ENCODE measurements at regions not wholly inside any gene's neighbourhood (a gene's known extent, or its start where the extent isn't known, plus 50 kb on each side); places are given as distances from the start of the nearest gene placed in this dataset.

GRCh38 chr2:225207043-225207442 is 164.8 kb upstream of the DOCK10 start:
- TF ChIP-seq CTCF (IDR thresholded peaks at IDR 0.05) (no peak), EP300 (IDR thresholded peaks at IDR 0.05) (no peak), POLR2A (IDR thresholded peaks at IDR 0.05) (no peak)
- Histone ChIP-seq H3K36me3 (no peaks in the 10 kb centered on the region), H3K9me3 (no peaks in the 10 kb centered on the region), H3K4me1 (ENCODE audit: insufficient read depth) (no peaks in the 10 kb centered on the region), H3K4me3 (no peak overlapping the region), H3K27ac (no peak overlapping the region), H3K27me3 (no peaks in the 10 kb centered on the region)
- no peak for DNase-seq
- WGBS, 3 donors, result 47 to 61% (median 53%) methylated on average over 1 of the region's 1 CpG
- intact Hi-C loops (cut with DNase I), result no loop called here

- H3K36me3 ChIP-seq, result no peaks in the 10 kb centered on the region
- no peaks in the 10 kb centered on the region for H3K9me3 ChIP-seq
- no peak overlapping the region for H3K27ac ChIP-seq
- no peaks in the 10 kb centered on the region for H3K27me3 ChIP-seq
- TF ChIP-seq POLR2A (IDR thresholded peaks at IDR 0.05), result no peak
- TF ChIP-seq EP300 (IDR thresholded peaks at IDR 0.05), result no peak
- no peak for TF ChIP-seq CTCF (IDR thresholded peaks at IDR 0.05)
- H3K4me1 ChIP-seq (ENCODE audit: insufficient read depth), result no peaks in the 10 kb centered on the region
- H3K4me3 ChIP-seq, result no peak overlapping the region
- no peak for DNase-seq
- intact Hi-C loops (cut with DNase I), result no loop called here
- 84 to 93% (median 89%) methylated on average over 1 of the region's 1 CpG for WGBS, 3 donors
Observed at GRCh38 chr2:225196579-225196978, 154.3 kb upstream of the DOCK10 start.

- TF ChIP-seq POLR2A (IDR thresholded peaks at IDR 0.05) (no peak), EP300 (IDR thresholded peaks at IDR 0.05) (no peak), CTCF (IDR thresholded peaks at IDR 0.05) (no peak)
- H3K9me3 ChIP-seq, result no peaks in the 10 kb centered on the region
- H3K27me3 ChIP-seq, result no peaks in the 10 kb centered on the region
- no peaks in the 10 kb centered on the region for H3K4me1 ChIP-seq (ENCODE audit: insufficient read depth)
- no peak overlapping the region for H3K27ac ChIP-seq
- H3K36me3 ChIP-seq, result no peaks in the 10 kb centered on the region
- DNase-seq, result no peak
- intact Hi-C loops (cut with DNase I), result no loop called here
- WGBS, 3 donors, result 72 to 86% (median 75%) methylated on average over 3 of the region's 3 CpGs
- H3K4me3 ChIP-seq, result no peak overlapping the region
Observed at GRCh38 chr2:225192869-225193268, 150.6 kb upstream of the DOCK10 start.

GRCh38 chr2:225190987-225191386 is 148.7 kb upstream of the DOCK10 start:
- Histone ChIP-seq H3K4me1 (ENCODE audit: insufficient read depth) (no peaks in the 10 kb centered on the region), H3K4me3 (no peak overlapping the region), H3K27me3 (no peaks in the 10 kb centered on the region), H3K9me3 (no peaks in the 10 kb centered on the region), H3K36me3 (no peaks in the 10 kb centered on the region), H3K27ac (no peak overlapping the region)
- intact Hi-C loops (cut with DNase I), result no loop called here
- no peak for TF ChIP-seq CTCF (IDR thresholded peaks at IDR 0.05)
- TF ChIP-seq EP300 (IDR thresholded peaks at IDR 0.05), result no peak
- no peak for TF ChIP-seq POLR2A (IDR thresholded peaks at IDR 0.05)
- DNase-seq, result no peak
- WGBS, 3 donors, result 6 to 12% (median 8%) methylated on average over 1 of the region's 1 CpG

- H3K27me3 ChIP-seq, result no peaks in the 10 kb centered on the region
- H3K4me1 ChIP-seq (ENCODE audit: insufficient read depth), result no peaks in the 10 kb centered on the region
- 79 to 90% (median 85%) methylated on average over 2 of the region's 2 CpGs for WGBS, 3 donors
- no peaks in the 10 kb centered on the region for H3K36me3 ChIP-seq
- DNase-seq, result no peak
- no peak overlapping the region for H3K4me3 ChIP-seq
- H3K9me3 ChIP-seq, result no peaks in the 10 kb centered on the region
- TF ChIP-seq CTCF (IDR thresholded peaks at IDR 0.05) (no peak), EP300 (IDR thresholded peaks at IDR 0.05) (no peak), POLR2A (IDR thresholded peaks at IDR 0.05) (no peak)
- H3K27ac ChIP-seq, result no peak overlapping the region
- intact Hi-C loops (cut with DNase I), result no loop called here
Observed at GRCh38 chr2:225184948-225185347, 142.7 kb upstream of the DOCK10 start.

All from ovary (tissue), 7 donors.